GM12875 (cell line): ENCODE measurements at regions not wholly inside any gene's neighbourhood (a gene's known extent, or its start where the extent isn't known, plus 50 kb on each side); places are given as distances from the start of the nearest gene placed in this dataset.

Experiments used
- H3K4me3 ChIP-seq: one replicate; pipeline ENCODE4 v1.5.1; 2011; ENCODE audit warnings: low read depth, low read length, control low read depth
- TF ChIP-seq, protein P1 (sequence below): IDR thresholded peaks from 2 replicates; pipeline ENCODE4 v1.5.1; 2011; ENCODE audit warnings: low read depth, mild to moderate bottlenecking, control low read depth, inconsistent platforms, low read length, moderate library complexity, borderline replicate concordance; ENCODE audit not compliant: insufficient read depth

DNA sequence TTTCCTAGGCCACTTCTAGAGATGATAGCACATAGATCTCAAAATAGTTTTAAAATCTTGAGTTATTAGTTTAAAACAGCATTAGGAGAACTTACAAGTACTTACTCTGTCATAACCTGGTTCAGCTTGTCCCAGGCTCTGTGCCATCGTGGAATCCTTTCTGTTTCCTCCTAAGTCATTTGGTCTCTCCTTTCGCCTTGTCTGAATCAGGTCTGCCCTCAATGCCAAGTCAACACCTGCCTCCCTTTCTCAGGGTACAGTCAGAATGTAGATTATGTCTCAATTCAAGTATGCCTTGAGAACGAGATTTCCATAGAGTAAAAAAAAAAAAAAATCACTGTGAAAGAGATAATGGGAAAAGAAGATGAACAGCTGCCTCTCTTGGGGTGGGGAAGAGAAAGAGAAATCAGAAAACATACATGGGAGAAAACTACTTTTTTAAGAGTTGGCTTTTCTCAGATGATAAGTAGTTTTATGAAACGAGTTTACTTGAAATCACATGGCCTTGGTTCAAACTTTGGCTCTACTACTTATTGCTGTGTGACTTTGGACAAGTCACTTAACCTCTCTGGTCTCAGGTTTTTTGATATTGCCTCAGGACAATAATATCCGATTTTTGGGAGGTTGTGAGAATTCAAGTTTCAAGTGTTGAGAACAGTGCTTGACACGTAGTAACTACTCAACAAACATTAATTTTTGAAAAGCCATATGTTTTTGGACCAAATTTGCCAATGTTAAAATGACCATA, 219.8 kb downstream of the SQOR start:
- no peak overlapping the region for H3K4me3 ChIP-seq
- TF ChIP-seq, protein P1, sequence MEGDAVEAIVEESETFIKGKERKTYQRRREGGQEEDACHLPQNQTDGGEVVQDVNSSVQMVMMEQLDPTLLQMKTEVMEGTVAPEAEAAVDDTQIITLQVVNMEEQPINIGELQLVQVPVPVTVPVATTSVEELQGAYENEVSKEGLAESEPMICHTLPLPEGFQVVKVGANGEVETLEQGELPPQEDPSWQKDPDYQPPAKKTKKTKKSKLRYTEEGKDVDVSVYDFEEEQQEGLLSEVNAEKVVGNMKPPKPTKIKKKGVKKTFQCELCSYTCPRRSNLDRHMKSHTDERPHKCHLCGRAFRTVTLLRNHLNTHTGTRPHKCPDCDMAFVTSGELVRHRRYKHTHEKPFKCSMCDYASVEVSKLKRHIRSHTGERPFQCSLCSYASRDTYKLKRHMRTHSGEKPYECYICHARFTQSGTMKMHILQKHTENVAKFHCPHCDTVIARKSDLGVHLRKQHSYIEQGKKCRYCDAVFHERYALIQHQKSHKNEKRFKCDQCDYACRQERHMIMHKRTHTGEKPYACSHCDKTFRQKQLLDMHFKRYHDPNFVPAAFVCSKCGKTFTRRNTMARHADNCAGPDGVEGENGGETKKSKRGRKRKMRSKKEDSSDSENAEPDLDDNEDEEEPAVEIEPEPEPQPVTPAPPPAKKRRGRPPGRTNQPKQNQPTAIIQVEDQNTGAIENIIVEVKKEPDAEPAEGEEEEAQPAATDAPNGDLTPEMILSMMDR = no peak

DNA sequence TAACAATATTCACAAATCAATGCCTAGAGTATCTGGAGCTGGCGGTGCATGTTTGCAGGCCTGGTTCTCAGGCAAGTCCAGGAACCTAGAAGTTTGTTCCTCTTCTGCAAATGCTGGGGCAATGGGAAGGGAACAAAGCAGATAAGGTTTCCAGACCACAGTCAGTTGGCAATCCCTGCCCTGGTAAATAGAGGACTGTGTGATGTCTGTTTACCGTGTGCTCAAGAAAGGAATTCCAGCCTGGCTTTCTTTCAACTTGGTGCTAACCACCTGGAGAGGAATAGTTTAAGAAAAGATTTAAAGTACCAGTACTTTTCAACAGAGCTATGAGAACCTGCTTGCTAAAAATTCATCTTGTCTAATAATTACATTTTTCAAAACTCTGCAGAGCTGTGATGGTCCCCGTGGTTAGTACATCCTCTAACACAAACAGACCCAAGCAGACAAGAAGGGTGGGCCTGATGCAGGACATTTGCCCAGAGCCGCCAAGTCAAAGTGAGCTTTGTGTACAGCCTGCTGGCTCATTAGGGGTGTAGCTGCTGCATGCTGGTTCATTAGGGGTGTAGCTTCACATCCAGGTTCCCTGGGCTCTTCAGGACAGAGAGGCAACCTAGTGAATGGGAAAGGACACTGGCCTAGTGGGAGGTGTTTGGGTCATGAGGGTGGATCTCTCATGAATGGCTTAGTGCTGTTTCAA, 220.5 kb downstream of the SQOR start:
- TF ChIP-seq, protein P1 = no peak
- no peak overlapping the region for H3K4me3 ChIP-seq

DNA sequence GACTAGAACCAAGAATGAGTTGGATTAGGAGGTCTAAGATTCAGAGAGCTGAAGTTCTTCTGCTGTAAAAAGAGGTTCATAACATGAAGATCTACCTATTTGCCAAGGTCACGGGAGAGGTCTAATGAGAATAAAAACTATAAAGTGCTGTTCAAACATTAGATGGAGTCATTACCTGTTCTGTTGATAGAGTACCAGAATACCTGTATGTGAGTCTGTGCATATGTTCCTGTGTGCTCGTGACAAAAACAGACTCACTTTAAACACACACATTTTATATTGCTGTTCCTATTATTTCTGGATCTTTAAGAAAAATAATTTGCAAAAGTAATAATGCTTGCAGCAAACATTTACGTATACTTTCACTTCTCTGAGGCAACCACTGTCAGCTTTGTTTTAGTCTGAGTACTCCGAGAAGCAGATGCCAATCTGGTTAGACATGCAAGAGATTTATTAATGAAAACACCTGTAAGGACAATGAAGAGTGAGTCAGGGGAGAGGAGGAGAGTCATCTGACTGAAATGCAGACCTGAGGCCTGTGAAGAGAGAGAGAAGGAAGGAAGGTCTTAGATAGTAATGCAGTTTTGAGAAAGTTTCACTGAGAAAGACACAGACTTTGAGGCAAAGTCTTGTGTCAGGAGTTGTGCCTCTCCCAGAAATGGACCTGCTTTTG, 221.2 kb downstream of the SQOR start:
- no peak overlapping the region for H3K4me3 ChIP-seq
- TF ChIP-seq, protein P1 = no peak

DNA sequence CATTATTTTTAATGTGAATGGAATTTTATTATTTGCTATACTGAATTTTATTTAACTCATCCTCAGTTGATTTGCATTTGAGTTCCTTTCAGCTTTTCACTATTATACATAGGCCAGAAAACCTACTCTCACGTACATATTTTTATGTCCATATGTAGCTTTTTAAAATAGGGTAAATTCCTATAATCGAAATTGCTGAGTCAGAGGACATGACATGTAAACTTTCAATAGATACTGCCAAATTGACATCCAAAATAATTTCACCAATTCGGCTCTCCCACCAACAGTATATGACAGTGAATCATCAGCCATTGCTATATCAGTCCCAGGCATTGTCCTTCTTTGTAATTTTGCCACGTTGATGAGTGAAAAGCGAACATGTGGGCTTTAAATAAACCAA, 222.5 kb downstream of the SQOR start:
- TF ChIP-seq, protein P1 = no peak

DNA sequence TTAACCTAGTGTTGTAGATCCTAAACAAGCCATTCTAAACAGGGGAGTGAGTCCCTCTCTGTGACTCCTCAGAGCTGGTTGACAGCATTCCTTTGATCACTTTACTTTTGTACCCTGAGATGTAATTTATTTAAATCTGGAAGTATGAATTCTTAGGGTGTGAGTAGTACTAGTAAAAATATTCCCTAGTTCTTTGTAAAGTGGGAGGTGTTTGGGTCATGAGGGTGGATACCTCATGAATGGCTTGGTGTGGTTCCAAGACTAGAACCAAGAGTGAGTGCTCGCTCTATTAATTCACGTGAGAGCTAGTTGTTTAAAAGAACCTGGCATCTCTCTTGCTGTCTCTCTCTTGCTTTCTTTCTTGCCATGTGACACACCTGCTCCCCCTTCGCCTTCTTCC, 223.7 kb downstream of the SQOR start:
- TF ChIP-seq, protein P1 = no peak
- no peak overlapping the region for H3K4me3 ChIP-seq

More for the DNA sequence above, 222.5 kb downstream of the SQOR start:
- H3K4me3 ChIP-seq = no peak overlapping the region

DNA sequence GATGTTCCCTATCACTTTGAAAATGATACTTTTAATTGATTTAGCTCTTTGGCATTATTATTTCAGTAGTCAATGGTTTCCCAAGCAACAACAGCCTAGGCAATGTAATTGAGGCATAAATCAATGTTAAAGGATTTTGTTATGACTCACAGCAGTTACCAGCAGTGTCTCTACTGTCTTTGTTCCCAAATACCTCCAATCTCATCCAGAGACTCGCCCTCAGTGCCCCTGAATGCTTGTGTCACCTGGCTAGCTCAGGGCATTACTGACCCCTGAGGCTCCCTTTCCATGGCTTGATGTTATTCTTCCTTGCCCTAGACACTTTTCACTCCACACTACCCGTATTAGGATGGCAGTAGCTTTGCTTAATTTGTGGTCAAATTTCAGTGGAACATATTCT, 227.2 kb downstream of the SQOR start:
- TF ChIP-seq, protein P1 = no peak
- no peak overlapping the region for H3K4me3 ChIP-seq
